T-helper 1 cell treated with Interleukin-12 subunit alpha and Interleukin-12 subunit beta and Interleukin-4 antibody, amounts not matched to agents 30 μg/mL and 1 μg/mL, for 36 hours (primary cell): ENCODE measurements at regions not wholly inside any gene's neighbourhood (a gene's known extent, or its start where the extent isn't known, plus 50 kb on each side); places are given as distances from the start of the nearest gene placed in this dataset.

Source experiments
- H3K27ac Mint-ChIP-seq: one replicate; pipeline ENCODE4 v1.8.0; 2021; ENCODE audit warnings: mild to moderate bottlenecking, mixed read lengths
- H3K27me3 Mint-ChIP-seq: one replicate; pipeline ENCODE4 v1.8.0; 2021; ENCODE audit warnings: low read depth, mixed read lengths
- H3K36me3 Mint-ChIP-seq: one replicate; pipeline ENCODE4 v1.8.0; 2021; ENCODE audit warnings: low read depth, mixed read lengths
- H3K4me1 Mint-ChIP-seq: one replicate; pipeline ENCODE4 v1.8.0; 2021; ENCODE audit warnings: low read depth, mixed read lengths
- H3K4me3 Mint-ChIP-seq: one replicate; pipeline ENCODE4 v1.8.0; 2021; ENCODE audit warnings: mild to moderate bottlenecking, moderate library complexity, mixed read lengths
- H3K9me3 Mint-ChIP-seq: one replicate; pipeline ENCODE4 v1.8.0; 2021; ENCODE audit warnings: mixed read lengths

GRCh38 chr12:59093073-59093772, 172.9 kb upstream of the LRIG3 start:
- H3K4me1 Mint-ChIP-seq, result no peaks in the 10 kb centered on the region
- H3K36me3 Mint-ChIP-seq, result no peaks in the 10 kb centered on the region
- H3K27ac Mint-ChIP-seq, result no peak overlapping the region

GRCh38 chr12:59088673-59089072, 168.4 kb upstream of the LRIG3 start:
- Mint-ChIP-seq H3K9me3 (no peaks in the 10 kb centered on the region), H3K4me1 (no peaks in the 10 kb centered on the region), H3K36me3 (no peaks in the 10 kb centered on the region), H3K27me3 (no peaks in the 10 kb centered on the region), H3K4me3 (no peak overlapping the region), H3K27ac (no peak overlapping the region)

More at GRCh38 chr12:59093073-59093772, 172.9 kb upstream of the LRIG3 start:
- Mint-ChIP-seq H3K9me3 (no peaks in the 10 kb centered on the region), H3K4me3 (no peak overlapping the region), H3K27me3 (no peaks in the 10 kb centered on the region)

GRCh38 chr12:59087691-59088090, 167.4 kb upstream of the LRIG3 start:
- Mint-ChIP-seq H3K4me3 (no peak overlapping the region), H3K4me1 (no peaks in the 10 kb centered on the region), H3K36me3 (no peaks in the 10 kb centered on the region), H3K27me3 (no peaks in the 10 kb centered on the region), H3K27ac (no peak overlapping the region), H3K9me3 (no peaks in the 10 kb centered on the region)

GRCh38 chr12:59087077-59087673, 166.9 kb upstream of the LRIG3 start:
- no peak overlapping the region for H3K4me3 Mint-ChIP-seq
- H3K27ac Mint-ChIP-seq, result no peak overlapping the region
- H3K27me3 Mint-ChIP-seq, result no peaks in the 10 kb centered on the region
- no peaks in the 10 kb centered on the region for H3K9me3 Mint-ChIP-seq
- no peaks in the 10 kb centered on the region for H3K4me1 Mint-ChIP-seq
- no peaks in the 10 kb centered on the region for H3K36me3 Mint-ChIP-seq

- H3K27me3 Mint-ChIP-seq, result no peaks in the 10 kb centered on the region
- H3K4me1 Mint-ChIP-seq, result no peaks in the 10 kb centered on the region
- no peaks in the 10 kb centered on the region for H3K9me3 Mint-ChIP-seq
- no peak overlapping the region for H3K27ac Mint-ChIP-seq
- no peaks in the 10 kb centered on the region for H3K36me3 Mint-ChIP-seq
- H3K4me3 Mint-ChIP-seq, result no peak overlapping the region
Observed at GRCh38 chr12:59086126-59086525, 165.8 kb upstream of the LRIG3 start.

- H3K27me3 Mint-ChIP-seq, result no peaks in the 10 kb centered on the region
- no peaks in the 10 kb centered on the region for H3K9me3 Mint-ChIP-seq
- H3K36me3 Mint-ChIP-seq, result no peaks in the 10 kb centered on the region
- H3K27ac Mint-ChIP-seq, result no peak overlapping the region
- no peaks in the 10 kb centered on the region for H3K4me1 Mint-ChIP-seq
- H3K4me3 Mint-ChIP-seq, result no peak overlapping the region
Observed at GRCh38 chr12:59085690-59086089, 165.4 kb upstream of the LRIG3 start.

GRCh38 chr12:59084511-59085375, 164.4 kb upstream of the LRIG3 start:
- H3K27ac Mint-ChIP-seq, result no peak overlapping the region
- no peak overlapping the region for H3K4me3 Mint-ChIP-seq
- no peaks in the 10 kb centered on the region for H3K4me1 Mint-ChIP-seq
- H3K36me3 Mint-ChIP-seq, result no peaks in the 10 kb centered on the region
- H3K9me3 Mint-ChIP-seq, result no peaks in the 10 kb centered on the region
- no peaks in the 10 kb centered on the region for H3K27me3 Mint-ChIP-seq

- Mint-ChIP-seq H3K36me3 (no peaks in the 10 kb centered on the region), H3K4me1 (no peaks in the 10 kb centered on the region), H3K27ac (no peak overlapping the region), H3K9me3 (no peaks in the 10 kb centered on the region), H3K4me3 (no peak overlapping the region), H3K27me3 (no peaks in the 10 kb centered on the region)
Observed at GRCh38 chr12:59082952-59083351, 162.6 kb upstream of the LRIG3 start.

GRCh38 chr12:59080101-59080500, 159.8 kb upstream of the LRIG3 start:
- Mint-ChIP-seq H3K9me3 (no peaks in the 10 kb centered on the region), H3K4me3 (no peak overlapping the region), H3K36me3 (no peaks in the 10 kb centered on the region), H3K4me1 (no peaks in the 10 kb centered on the region), H3K27me3 (no peaks in the 10 kb centered on the region), H3K27ac (no peak overlapping the region)

GRCh38 chr12:59079472-59079871, 159.2 kb upstream of the LRIG3 start:
- H3K4me1 Mint-ChIP-seq, result no peaks in the 10 kb centered on the region
- H3K27me3 Mint-ChIP-seq, result no peaks in the 10 kb centered on the region

GRCh38 chr12:59079002-59079401, 158.7 kb upstream of the LRIG3 start:
- H3K36me3 Mint-ChIP-seq, result no peaks in the 10 kb centered on the region
- no peaks in the 10 kb centered on the region for H3K27me3 Mint-ChIP-seq
- no peak overlapping the region for H3K4me3 Mint-ChIP-seq
- no peak overlapping the region for H3K27ac Mint-ChIP-seq
- H3K9me3 Mint-ChIP-seq, result no peaks in the 10 kb centered on the region
- no peaks in the 10 kb centered on the region for H3K4me1 Mint-ChIP-seq

More at GRCh38 chr12:59079472-59079871, 159.2 kb upstream of the LRIG3 start:
- Mint-ChIP-seq H3K27ac (no peak overlapping the region), H3K9me3 (no peaks in the 10 kb centered on the region), H3K36me3 (no peaks in the 10 kb centered on the region), H3K4me3 (no peak overlapping the region)

GRCh38 chr12:59077575-59078426, 157.5 kb upstream of the LRIG3 start:
- H3K9me3 Mint-ChIP-seq, result no peaks in the 10 kb centered on the region
- no peak overlapping the region for H3K27ac Mint-ChIP-seq
- no peak overlapping the region for H3K4me3 Mint-ChIP-seq
- H3K4me1 Mint-ChIP-seq, result no peaks in the 10 kb centered on the region
- H3K27me3 Mint-ChIP-seq, result no peaks in the 10 kb centered on the region
- no peaks in the 10 kb centered on the region for H3K36me3 Mint-ChIP-seq

GRCh38 chr12:59077153-59077552, 156.8 kb upstream of the LRIG3 start:
- no peaks in the 10 kb centered on the region for H3K36me3 Mint-ChIP-seq
- no peak overlapping the region for H3K4me3 Mint-ChIP-seq
- no peaks in the 10 kb centered on the region for H3K9me3 Mint-ChIP-seq
- no peaks in the 10 kb centered on the region for H3K4me1 Mint-ChIP-seq
- no peak overlapping the region for H3K27ac Mint-ChIP-seq
- H3K27me3 Mint-ChIP-seq, result no peaks in the 10 kb centered on the region

- Mint-ChIP-seq H3K4me1 (no peaks in the 10 kb centered on the region), H3K27me3 (no peaks in the 10 kb centered on the region), H3K36me3 (no peaks in the 10 kb centered on the region), H3K9me3 (no peaks in the 10 kb centered on the region), H3K27ac (no peak overlapping the region), H3K4me3 (no peak overlapping the region)
Observed at GRCh38 chr12:59076622-59077021, 156.3 kb upstream of the LRIG3 start.
